WTC11 (cell line): ENCODE measurements at regions not wholly inside any gene's neighbourhood (a gene's known extent, or its start where the extent isn't known, plus 50 kb on each side); places are given as distances from the start of the nearest gene placed in this dataset.

Experiments
- ATAC-seq: fragments of 200-7000 bp; cut with Tn5 transposase; 2 replicates; pipeline ENCODE4 v1.10.0; 2021; ENCODE audit warnings: mild to moderate bottlenecking, moderate library complexity
- CTCF ChIA-PET: fragments of 300-600 bp; sonication (Branson Sonifier 250); formaldehyde crosslinking; loops from one replicate; lab custom pipeline; 2021; ENCODE audit warnings: antibody characterized with exemption; lab: Charles Lee
- POLR2A ChIA-PET: fragments of 350-600 bp; sonication (Branson Sonifier 250); formaldehyde crosslinking; loops from one replicate; lab custom pipeline; 2021; ENCODE audit warnings: antibody characterized with exemption; lab: Charles Lee
- DNase-seq: peaks from one replicate; pipeline ENCODE4 v3.0.0; 2021; ENCODE audit warnings: low spot score
- H3K27ac Mint-ChIP-seq: 2 replicates; pipeline ENCODE4 v1.8.0; 2021; ENCODE audit warnings: mixed read lengths
- H3K27me3 Mint-ChIP-seq: 2 replicates; pipeline ENCODE4 v1.8.0; 2021; ENCODE audit warnings: low read depth, mild to moderate bottlenecking, moderate library complexity, mixed read lengths
- H3K36me3 Mint-ChIP-seq: 2 replicates; pipeline ENCODE4 v1.8.0; 2021; ENCODE audit warnings: mixed read lengths
- H3K4me1 Mint-ChIP-seq: 2 replicates; pipeline ENCODE4 v1.8.0; 2022; ENCODE audit warnings: mixed read lengths
- H3K4me3 Mint-ChIP-seq: 2 replicates; pipeline ENCODE4 v1.8.0; 2021; ENCODE audit warnings: mild to moderate bottlenecking, moderate library complexity, mixed read lengths
- H3K9me3 Mint-ChIP-seq: 2 replicates; pipeline ENCODE4 v1.8.0; 2021; ENCODE audit warnings: mixed read lengths
- CBFB ChIP-seq: sonication (generic); formaldehyde crosslinking; IDR thresholded peaks from 2 replicates; pipeline ENCODE4 v1.8.1; 2022; ENCODE audit warnings: mild to moderate bottlenecking, low read depth, missing genetic modification reagents
- CREB1 ChIP-seq: sonication (generic); formaldehyde crosslinking; IDR thresholded peaks from 2 replicates; pipeline ENCODE4 v1.8.0; 2023; ENCODE audit warnings: mild to moderate bottlenecking, missing genetic modification reagents
- ELF4 ChIP-seq: sonication (generic); formaldehyde crosslinking; IDR thresholded peaks from 2 replicates; pipeline ENCODE4 v1.8.1; 2022; ENCODE audit warnings: low read depth, mild to moderate bottlenecking, moderate library complexity, missing genetic modification reagents
- ETV6 ChIP-seq: sonication (generic); formaldehyde crosslinking; IDR thresholded peaks from 2 replicates; pipeline ENCODE4 v1.8.1; 2022; ENCODE audit warnings: mild to moderate bottlenecking, missing genetic modification reagents
- GABPB1 ChIP-seq: sonication (generic); formaldehyde crosslinking; IDR thresholded peaks from 2 replicates; pipeline ENCODE4 v1.8.1; 2023; ENCODE audit warnings: mild to moderate bottlenecking, missing genetic modification reagents
- GRHL2 ChIP-seq: fragments of 250-450 bp; sonication (Bioruptor Pico); IDR thresholded peaks from 2 replicates; pipeline ENCODE4 v1.8.0; 2022; ENCODE audit warnings: mild to moderate bottlenecking, moderate library complexity; ENCODE audit not compliant: insufficient replicate concordance, severe bottlenecking
- IRF2 ChIP-seq: sonication (generic); formaldehyde crosslinking; IDR thresholded peaks from 2 replicates; pipeline ENCODE4 v1.8.0; 2022; ENCODE audit warnings: low read depth, missing genetic modification reagents, borderline replicate concordance
- KAT7 ChIP-seq: sonication (generic); formaldehyde crosslinking; IDR thresholded peaks from 2 replicates; pipeline ENCODE4 v1.8.1; 2023; ENCODE audit warnings: missing genetic modification reagents, mild to moderate bottlenecking, borderline replicate concordance
- NR3C1 ChIP-seq: sonication (generic); formaldehyde crosslinking; conservative IDR thresholded peaks from 2 replicates; pipeline ENCODE4 v1.8.1; 2023; ENCODE audit warnings: low read depth, mild to moderate bottlenecking, missing genetic modification reagents
- SMAD3 ChIP-seq: sonication (generic); formaldehyde crosslinking; IDR thresholded peaks from 2 replicates; pipeline ENCODE4 v1.8.0; 2022; ENCODE audit warnings: missing genetic modification reagents, mild to moderate bottlenecking, borderline replicate concordance
- SMAD4 ChIP-seq: sonication (generic); formaldehyde crosslinking; IDR thresholded peaks from 2 replicates; pipeline ENCODE4 v1.8.0; 2022; ENCODE audit warnings: mild to moderate bottlenecking, missing genetic modification reagents
- SP1 ChIP-seq: sonication (generic); formaldehyde crosslinking; conservative IDR thresholded peaks from 2 replicates; pipeline ENCODE4 v1.8.1; 2022; ENCODE audit warnings: missing genetic modification reagents
- ZNF263 ChIP-seq: sonication (generic); formaldehyde crosslinking; IDR thresholded peaks from 2 replicates; pipeline ENCODE4 v1.8.1; 2022; ENCODE audit warnings: low read depth, mild to moderate bottlenecking, moderate library complexity, missing genetic modification reagents
- ZNF416 ChIP-seq: fragments of 250-450 bp; sonication (Bioruptor Pico); IDR thresholded peaks from 2 replicates; pipeline ENCODE4 v1.9.0; 2021; ENCODE audit warnings: mild to moderate bottlenecking, inconsistent platforms
- ZNF512 ChIP-seq: sonication (generic); formaldehyde crosslinking; IDR thresholded peaks from 2 replicates; pipeline ENCODE4 v1.8.1; 2022; ENCODE audit warnings: missing genetic modification reagents, borderline replicate concordance
- TF ChIP-seq, protein P1 (sequence below): sonication (generic); formaldehyde crosslinking; IDR thresholded peaks from 2 replicates; pipeline ENCODE4 v1.8.0; 2022; ENCODE audit warnings: mild to moderate bottlenecking, missing genetic modification reagents
- TF ChIP-seq, protein P2 (sequence below): fragments of 250-450 bp; sonication (Bioruptor Pico); IDR thresholded peaks from 2 replicates; pipeline ENCODE4 v1.9.0; 2021; ENCODE audit warnings: mild to moderate bottlenecking
- TF ChIP-seq, protein P3 (sequence below): sonication (generic); formaldehyde crosslinking; conservative IDR thresholded peaks from 2 replicates; pipeline ENCODE4 v1.8.1; 2023; ENCODE audit warnings: mild to moderate bottlenecking, low read depth, missing genetic modification reagents, moderate library complexity

GRCh38 chr14:101049942-101050341 is 146.4 kb upstream of the RTL1 start:
- Mint-ChIP-seq H3K9me3 (peaks cover 16% of the 10 kb centered on the region), H3K4me1 (no peaks in the 10 kb centered on the region), H3K27ac (no peak overlapping the region), H3K4me3 (no peak overlapping the region), H3K36me3 (peaks cover 64% of the 10 kb centered on the region), H3K27me3 (no peaks in the 10 kb centered on the region)
- TF ChIP-seq ZNF263 (CRISPR knock-in tag), result no peak
- TF ChIP-seq ELF4, result no peak
- TF ChIP-seq, protein P1, sequence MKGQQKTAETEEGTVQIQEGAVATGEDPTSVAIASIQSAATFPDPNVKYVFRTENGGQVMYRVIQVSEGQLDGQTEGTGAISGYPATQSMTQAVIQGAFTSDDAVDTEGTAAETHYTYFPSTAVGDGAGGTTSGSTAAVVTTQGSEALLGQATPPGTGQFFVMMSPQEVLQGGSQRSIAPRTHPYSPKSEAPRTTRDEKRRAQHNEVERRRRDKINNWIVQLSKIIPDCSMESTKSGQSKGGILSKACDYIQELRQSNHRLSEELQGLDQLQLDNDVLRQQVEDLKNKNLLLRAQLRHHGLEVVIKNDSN (CRISPR knock-in tag), result no peak
- TF ChIP-seq, protein P2, sequence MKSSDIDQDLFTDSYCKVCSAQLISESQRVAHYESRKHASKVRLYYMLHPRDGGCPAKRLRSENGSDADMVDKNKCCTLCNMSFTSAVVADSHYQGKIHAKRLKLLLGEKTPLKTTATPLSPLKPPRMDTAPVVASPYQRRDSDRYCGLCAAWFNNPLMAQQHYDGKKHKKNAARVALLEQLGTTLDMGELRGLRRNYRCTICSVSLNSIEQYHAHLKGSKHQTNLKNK (CRISPR knock-in tag), result no peak
- no peak for TF ChIP-seq CBFB
- ATAC-seq (no peak), DNase-seq (no peak)
- ChIA-PET CTCF (no interaction called here), POLR2A (no interaction called here)

- Mint-ChIP-seq H3K27ac (no peak overlapping the region), H3K27me3 (no peaks in the 10 kb centered on the region), H3K9me3 (peaks cover 16% of the 10 kb centered on the region), H3K36me3 (peaks cover 63% of the 10 kb centered on the region), H3K4me1 (no peaks in the 10 kb centered on the region), H3K4me3 (no peak overlapping the region)
- ChIA-PET POLR2A (no interaction called here), CTCF (no interaction called here)
- ATAC-seq (no peak), DNase-seq (no peak)
- TF ChIP-seq SMAD3 (CRISPR knock-in tag), result no peak
- TF ChIP-seq NR3C1, result no peak
- no peak for TF ChIP-seq ETV6 (CRISPR knock-in tag)
- no peak for TF ChIP-seq KAT7 (CRISPR knock-in tag)
- no peak for TF ChIP-seq SMAD4 (CRISPR knock-in tag)
- TF ChIP-seq SP1 (CRISPR knock-in tag), result no peak
- no peak for TF ChIP-seq IRF2 (CRISPR knock-in tag)
- no peak for TF ChIP-seq ZNF416 (CRISPR knock-in tag)
- no peak for TF ChIP-seq CREB1
- TF ChIP-seq, all 79 proteins: peak for 0
Measured at GRCh38 chr14:101050901-101051490, 147.5 kb upstream of the RTL1 start.

GRCh38 chr14:101054671-101055070 is 151.1 kb upstream of the RTL1 start:
- ChIA-PET POLR2A (no interaction called here), CTCF (interaction anchor here (1.2 kb wide), 1 partner anchor 148 kb away, joined by 3 read pairs; no protein-coding TSS in a partner anchor)
- DNase-seq (no peak), ATAC-seq (no peak)
- TF ChIP-seq, protein P3, sequence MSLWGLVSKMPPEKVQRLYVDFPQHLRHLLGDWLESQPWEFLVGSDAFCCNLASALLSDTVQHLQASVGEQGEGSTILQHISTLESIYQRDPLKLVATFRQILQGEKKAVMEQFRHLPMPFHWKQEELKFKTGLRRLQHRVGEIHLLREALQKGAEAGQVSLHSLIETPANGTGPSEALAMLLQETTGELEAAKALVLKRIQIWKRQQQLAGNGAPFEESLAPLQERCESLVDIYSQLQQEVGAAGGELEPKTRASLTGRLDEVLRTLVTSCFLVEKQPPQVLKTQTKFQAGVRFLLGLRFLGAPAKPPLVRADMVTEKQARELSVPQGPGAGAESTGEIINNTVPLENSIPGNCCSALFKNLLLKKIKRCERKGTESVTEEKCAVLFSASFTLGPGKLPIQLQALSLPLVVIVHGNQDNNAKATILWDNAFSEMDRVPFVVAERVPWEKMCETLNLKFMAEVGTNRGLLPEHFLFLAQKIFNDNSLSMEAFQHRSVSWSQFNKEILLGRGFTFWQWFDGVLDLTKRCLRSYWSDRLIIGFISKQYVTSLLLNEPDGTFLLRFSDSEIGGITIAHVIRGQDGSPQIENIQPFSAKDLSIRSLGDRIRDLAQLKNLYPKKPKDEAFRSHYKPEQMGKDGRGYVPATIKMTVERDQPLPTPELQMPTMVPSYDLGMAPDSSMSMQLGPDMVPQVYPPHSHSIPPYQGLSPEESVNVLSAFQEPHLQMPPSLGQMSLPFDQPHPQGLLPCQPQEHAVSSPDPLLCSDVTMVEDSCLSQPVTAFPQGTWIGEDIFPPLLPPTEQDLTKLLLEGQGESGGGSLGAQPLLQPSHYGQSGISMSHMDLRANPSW (CRISPR knock-in tag), result no peak
- TF ChIP-seq CREB1 (no peak), IRF2 (CRISPR knock-in tag) (no peak), ZNF263 (CRISPR knock-in tag) (no peak), GRHL2 (CRISPR knock-in tag) (no peak), ZNF512 (CRISPR knock-in tag) (no peak), GABPB1 (no peak)
- Mint-ChIP-seq H3K27ac (no peak overlapping the region), H3K27me3 (no peaks in the 10 kb centered on the region), H3K36me3 (peaks cover 63% of the 10 kb centered on the region), H3K9me3 (peaks cover 26% of the 10 kb centered on the region), H3K4me3 (no peak overlapping the region), H3K4me1 (no peaks in the 10 kb centered on the region)
